ENCODE measurements at regions not wholly inside any gene's neighbourhood (a gene's known extent, or its start where the extent isn't known, plus 50 kb on each side); places are given as distances from the start of the nearest gene placed in this dataset.

GRCh38 chr14:97924922-97925613, 1127.9 kb downstream of the VRK1 start:
- TF ChIP-seq NFIC (IDR thresholded peaks at IDR 0.05) (no peak), EGR1 (IDR thresholded peaks at IDR 0.05) (no peak), RAD21 (IDR thresholded peaks at IDR 0.05; ENCODE audit: low read depth) (no peak)

- TF ChIP-seq ZBTB7A (IDR thresholded peaks at IDR 0.05; ENCODE audit: low read depth) (no peak), CREB1 (IDR thresholded peaks at IDR 0.05; ENCODE audit: low read depth) (no peak), REST (IDR thresholded peaks at IDR 0.05; ENCODE audit: low read depth) (no peak), TAF1 (IDR thresholded peaks at IDR 0.05; ENCODE audit: low read depth) (no peak), RAD21 (IDR thresholded peaks at IDR 0.05; ENCODE audit: low read depth) (no peak), USF1 (IDR thresholded peaks at IDR 0.05) (no peak), EGR1 (IDR thresholded peaks at IDR 0.05) (no peak), EP300 (IDR thresholded peaks at IDR 0.05; ENCODE audit: borderline replicate concordance) (no peak), MAX (IDR thresholded peaks at IDR 0.05) (no peak), TCF12 (IDR thresholded peaks at IDR 0.05; ENCODE audit: low read depth) (no peak), FOXM1 (IDR thresholded peaks at IDR 0.05; ENCODE audit: borderline replicate concordance, low read depth) (no peak), TEAD4 (IDR thresholded peaks at IDR 0.05) (no peak), CEBPB (IDR thresholded peaks at IDR 0.05) (no peak), YY1 (IDR thresholded peaks at IDR 0.05; ENCODE audit: low read depth) (no peak), NFIC (IDR thresholded peaks at IDR 0.05) (no peak)
These were observed 1133.0 kb downstream of the VRK1 start for GRCh38 chr14:97930166-97930565.

- no peak for TF ChIP-seq ZBTB7A (IDR thresholded peaks at IDR 0.05; ENCODE audit: low read depth)
- TF ChIP-seq CREB1 (IDR thresholded peaks at IDR 0.05; ENCODE audit: low read depth) = no peak
- TF ChIP-seq EGR1 (IDR thresholded peaks at IDR 0.05) = no peak
- TF ChIP-seq USF1 (IDR thresholded peaks at IDR 0.05) = no peak
- TF ChIP-seq TEAD4 (IDR thresholded peaks at IDR 0.05) = no peak
- TF ChIP-seq REST (IDR thresholded peaks at IDR 0.05; ENCODE audit: low read depth) = no peak
- no peak for TF ChIP-seq TAF1 (IDR thresholded peaks at IDR 0.05; ENCODE audit: low read depth)
- no peak for TF ChIP-seq CEBPB (IDR thresholded peaks at IDR 0.05)
- TF ChIP-seq EP300 (IDR thresholded peaks at IDR 0.05; ENCODE audit: borderline replicate concordance) = no peak
- TF ChIP-seq MAX (IDR thresholded peaks at IDR 0.05) = no peak
- TF ChIP-seq FOXM1 (IDR thresholded peaks at IDR 0.05; ENCODE audit: borderline replicate concordance, low read depth) = no peak
- TF ChIP-seq RAD21 (IDR thresholded peaks at IDR 0.05; ENCODE audit: low read depth) = no peak
- TF ChIP-seq TCF12 (IDR thresholded peaks at IDR 0.05; ENCODE audit: low read depth) = no peak
- no peak for TF ChIP-seq NFIC (IDR thresholded peaks at IDR 0.05)
- no peak for TF ChIP-seq YY1 (IDR thresholded peaks at IDR 0.05; ENCODE audit: low read depth)
These were observed 1134.1 kb downstream of the VRK1 start for GRCh38 chr14:97931273-97931672.

- no peak for TF ChIP-seq EGR1 (IDR thresholded peaks at IDR 0.05)
- no peak for TF ChIP-seq CEBPB (IDR thresholded peaks at IDR 0.05)
- TF ChIP-seq TEAD4 (IDR thresholded peaks at IDR 0.05) = no peak
- no peak for TF ChIP-seq EP300 (IDR thresholded peaks at IDR 0.05; ENCODE audit: borderline replicate concordance)
- no peak for TF ChIP-seq FOXM1 (IDR thresholded peaks at IDR 0.05; ENCODE audit: borderline replicate concordance, low read depth)
- TF ChIP-seq USF1 (IDR thresholded peaks at IDR 0.05) = no peak
- TF ChIP-seq MAX (IDR thresholded peaks at IDR 0.05) = no peak
- no peak for TF ChIP-seq TCF12 (IDR thresholded peaks at IDR 0.05; ENCODE audit: low read depth)
- no peak for TF ChIP-seq TAF1 (IDR thresholded peaks at IDR 0.05; ENCODE audit: low read depth)
- TF ChIP-seq RAD21 (IDR thresholded peaks at IDR 0.05; ENCODE audit: low read depth) = no peak
- TF ChIP-seq CREB1 (IDR thresholded peaks at IDR 0.05; ENCODE audit: low read depth) = no peak
- no peak for TF ChIP-seq NFIC (IDR thresholded peaks at IDR 0.05)
- TF ChIP-seq ZBTB7A (IDR thresholded peaks at IDR 0.05; ENCODE audit: low read depth) = no peak
- no peak for TF ChIP-seq YY1 (IDR thresholded peaks at IDR 0.05; ENCODE audit: low read depth)
- no peak for TF ChIP-seq REST (IDR thresholded peaks at IDR 0.05; ENCODE audit: low read depth)
These were observed 1145.7 kb downstream of the VRK1 start for GRCh38 chr14:97942921-97943320.
